Endothelial cell of umbilical vein (primary cell): ENCODE measurements at regions not wholly inside any gene's neighbourhood (a gene's known extent, or its start where the extent isn't known, plus 50 kb on each side); places are given as distances from the start of the nearest gene placed in this dataset.

Experiments used
- BruUV-seq: library from RNA; stranded (reverse); fragments of 400-500 nt; replicated peaks from 2 replicates; lab custom pipeline; 2021; lab: Mats Ljungman, UMichigan
- CTCF ChIA-PET: fragments of 300-600, 350-600 bp; sonication (Branson Sonifier 250); formaldehyde crosslinking; loops from one replicate; lab custom pipeline; 2021; ENCODE audit warnings: antibody characterized with exemption, inconsistent platforms; lab: Charles Lee
- POLR2A ChIA-PET: fragments of 300-600, 350-600 bp; sonication (Branson Sonifier 250); formaldehyde crosslinking; loops from one replicate; lab custom pipeline; 2021; ENCODE audit warnings: antibody characterized with exemption, inconsistent platforms; lab: Charles Lee
- DNase-seq: peaks from one replicate; pipeline ENCODE4 v3.0.0-alpha.2; 2011; ENCODE audit warnings: low read depth, low spot score
- FAIRE-seq: peaks from 2 replicates; lab custom pipeline; 2011; peaks lifted over from hg19 to GRCh38; lab: Jason Lieb, UNC
- H2AFZ ChIP-seq: 2 replicates; pipeline ENCODE4 v1.6.0; 2012; ENCODE audit warnings: low read depth, low read length, control low read depth, inconsistent platforms
- H3K27ac ChIP-seq: 2 replicates; pipeline ENCODE4 v1.5.1; 2011; ENCODE audit warnings: low read depth, mild to moderate bottlenecking, control low read depth, low read length, moderate library complexity; ENCODE audit not compliant: insufficient read depth
- H3K27me3 ChIP-seq, 2 experiments: 2 replicates each; pipeline versions ENCODE4 v1.6.0 to v1.6.1; 2011; ENCODE audit warnings: low read length in 2 of 2, mixed read lengths in 1 of 2; ENCODE audit not compliant: control insufficient read depth in 2 of 2, insufficient read depth in 2 of 2
- H3K36me3 ChIP-seq, 2 experiments: 2 replicates in 1 of 2; 3 replicates in 1 of 2; pipeline ENCODE4 v1.5.1; 2011; ENCODE audit warnings: low read length in 2 of 2, mild to moderate bottlenecking in 1 of 2, moderate library complexity in 1 of 2; ENCODE audit not compliant: control insufficient read depth in 2 of 2, insufficient read depth in 2 of 2; ENCODE audit errors: extremely low read depth in 1 of 2
- H3K4me1 ChIP-seq: 3 replicates; pipeline ENCODE4 v1.5.1; 2011; ENCODE audit warnings: mild to moderate bottlenecking, low read length; ENCODE audit not compliant: control insufficient read depth, insufficient read depth; ENCODE audit errors: extremely low read depth
- H3K4me2 ChIP-seq: 2 replicates; pipeline ENCODE4 v1.6.1; 2011; ENCODE audit warnings: low read length, control low read depth, mixed read lengths; ENCODE audit not compliant: insufficient read depth
- H3K4me3 ChIP-seq, 3 experiments: fragments of 200-600 bp in 1 of 3; sonication (generic), shearing (Covaris generic) in 1 of 3; replicated peaks in 1 of 3; 2 replicates each; pipeline ENCODE4 v1.5.1; 2011 to 2016; ENCODE audit warnings: control low read depth in 3 of 3, low read length in 3 of 3, mild to moderate bottlenecking in 2 of 3, inconsistent platforms in 1 of 3, low read depth in 1 of 3, moderate library complexity in 1 of 3; ENCODE audit not compliant: insufficient read depth in 1 of 3
- H3K79me2 ChIP-seq: 2 replicates; pipeline ENCODE4 v1.6.0; 2012; ENCODE audit warnings: low read length, inconsistent platforms; ENCODE audit not compliant: control insufficient read depth, insufficient read depth
- H3K9ac ChIP-seq: replicated peaks from 2 replicates; pipeline ENCODE3; 2011; ENCODE audit warnings: low read length, control low read depth; ENCODE audit not compliant: insufficient read depth; ENCODE audit errors: extremely low read depth
- H3K9me1 ChIP-seq: replicated peaks from 3 replicates; pipeline ENCODE4 v1.6.0; 2011; ENCODE audit warnings: mild to moderate bottlenecking, low read length; ENCODE audit not compliant: control insufficient read depth, insufficient read depth; ENCODE audit errors: extremely low read depth
- H3K9me3 ChIP-seq: replicated peaks from 2 replicates; pipeline ENCODE4 v1.5.1; 2012; ENCODE audit warnings: low read length, inconsistent platforms; ENCODE audit not compliant: control insufficient read depth, insufficient read depth
- H4K20me1 ChIP-seq: replicated peaks from 2 replicates; pipeline ENCODE3; 2011; ENCODE audit warnings: mild to moderate bottlenecking, low read length; ENCODE audit not compliant: control insufficient read depth, insufficient read depth; ENCODE audit errors: extremely low read depth
- EZH2 ChIP-seq: IDR thresholded peaks from 2 replicates; pipeline ENCODE4 v1.6.1; 2012; ENCODE audit warnings: borderline replicate concordance, low read depth, mild to moderate bottlenecking, moderate library complexity, low read length, inconsistent platforms; ENCODE audit not compliant: severe bottlenecking
- FOS ChIP-seq: IDR thresholded peaks from 2 replicates; pipeline ENCODE4 v1.6.1; 2011; ENCODE audit warnings: mild to moderate bottlenecking, low read length, moderate library complexity, borderline replicate concordance; ENCODE audit not compliant: insufficient read depth
- JUN ChIP-seq: IDR thresholded peaks from 2 replicates; pipeline ENCODE4 v1.6.1; 2011; ENCODE audit warnings: borderline replicate concordance, low read depth; ENCODE audit not compliant: insufficient read length, insufficient read depth
- MYC ChIP-seq: IDR thresholded peaks from one replicate; pipeline ENCODE4 v1.6.1; 2011; ENCODE audit warnings: mild to moderate bottlenecking, low read depth, low read length
- POLR2A ChIP-seq: IDR thresholded peaks from 2 replicates; pipeline ENCODE4 v1.6.1; 2012; ENCODE audit warnings: low read depth, mild to moderate bottlenecking, control low read depth, low read length
- POLR2AphosphoS5 ChIP-seq: IDR thresholded peaks from 2 replicates; pipeline ENCODE4 v1.6.1; 2012; ENCODE audit warnings: low read depth, mild to moderate bottlenecking, control low read depth, low read length, moderate library complexity; ENCODE audit not compliant: insufficient read depth
- dilution Hi-C: fragments of 300-500 bp; cut with MboI; formaldehyde crosslinking; loops from one replicate; pipeline ENCODE4 v1.15.0; 2019; ENCODE audit warnings: low sequenced_read_pairs; ENCODE audit not compliant: extremely low pct_ligation_motif_present
- intact Hi-C: fragments of 100-400 bp; cut with micrococcal nuclease; formaldehyde crosslinking; loops from one replicate; pipeline ENCODE4 v1.10.0; 2022
- TF ChIP-seq, protein P1 (sequence below), 2 donors: IDR thresholded peaks; 1 replicate in 1 of 2; 2 replicates in 1 of 2; pipeline ENCODE4 v1.5.1; 2011; ENCODE audit warnings: low read length in 2 of 2, mild to moderate bottlenecking in 2 of 2, moderate library complexity in 2 of 2, control low read depth in 1 of 2, inconsistent platforms in 1 of 2, low read depth in 1 of 2; ENCODE audit not compliant: insufficient read depth in 1 of 2; ENCODE audit errors: extremely low read depth in 1 of 2
- TF ChIP-seq, protein P2 (sequence below): IDR thresholded peaks from 2 replicates; pipeline ENCODE4 v1.6.1; 2011; ENCODE audit not compliant: insufficient read depth, insufficient read length

GRCh38 chr4:173990869-173991210 is 292.6 kb downstream of the FBXO8 start:
- CTCF ChIA-PET, result interaction anchor here (0.8 to 1.1 kb wide), 2 partner anchors 485 to 571 kb away, joined by 3 to 6 read pairs; no protein-coding TSS in a partner anchor
- H2AFZ ChIP-seq, result no peak overlapping the region
- no peak overlapping the region for H3K27ac ChIP-seq
- no peak for DNase-seq
- no peak for FAIRE-seq
- no peaks in the 10 kb centered on the region for H4K20me1 ChIP-seq
- H3K4me1 ChIP-seq, result no peaks in the 10 kb centered on the region
- H3K36me3 ChIP-seq, result no peaks in the 10 kb centered on the region
- TF ChIP-seq EZH2 (no peak), POLR2A (no peak), MYC (no peak), JUN (no peak), POLR2AphosphoS5 (no peak), FOS (no peak)
- TF ChIP-seq, protein P1, sequence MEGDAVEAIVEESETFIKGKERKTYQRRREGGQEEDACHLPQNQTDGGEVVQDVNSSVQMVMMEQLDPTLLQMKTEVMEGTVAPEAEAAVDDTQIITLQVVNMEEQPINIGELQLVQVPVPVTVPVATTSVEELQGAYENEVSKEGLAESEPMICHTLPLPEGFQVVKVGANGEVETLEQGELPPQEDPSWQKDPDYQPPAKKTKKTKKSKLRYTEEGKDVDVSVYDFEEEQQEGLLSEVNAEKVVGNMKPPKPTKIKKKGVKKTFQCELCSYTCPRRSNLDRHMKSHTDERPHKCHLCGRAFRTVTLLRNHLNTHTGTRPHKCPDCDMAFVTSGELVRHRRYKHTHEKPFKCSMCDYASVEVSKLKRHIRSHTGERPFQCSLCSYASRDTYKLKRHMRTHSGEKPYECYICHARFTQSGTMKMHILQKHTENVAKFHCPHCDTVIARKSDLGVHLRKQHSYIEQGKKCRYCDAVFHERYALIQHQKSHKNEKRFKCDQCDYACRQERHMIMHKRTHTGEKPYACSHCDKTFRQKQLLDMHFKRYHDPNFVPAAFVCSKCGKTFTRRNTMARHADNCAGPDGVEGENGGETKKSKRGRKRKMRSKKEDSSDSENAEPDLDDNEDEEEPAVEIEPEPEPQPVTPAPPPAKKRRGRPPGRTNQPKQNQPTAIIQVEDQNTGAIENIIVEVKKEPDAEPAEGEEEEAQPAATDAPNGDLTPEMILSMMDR (IDR thresholded peaks at IDR 0.05; ENCODE audit: extremely low read depth in 1 of 2, insufficient read depth in 1 of 2, low read depth in 1 of 2, low read length in 2 of 2), result no peak
- TF ChIP-seq, protein P2, sequence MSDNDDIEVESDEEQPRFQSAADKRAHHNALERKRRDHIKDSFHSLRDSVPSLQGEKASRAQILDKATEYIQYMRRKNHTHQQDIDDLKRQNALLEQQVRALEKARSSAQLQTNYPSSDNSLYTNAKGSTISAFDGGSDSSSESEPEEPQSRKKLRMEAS, result no peak
- no peaks in the 10 kb centered on the region for H3K27me3 ChIP-seq
- no peaks in the 10 kb centered on the region for H3K79me2 ChIP-seq
- H3K4me3 ChIP-seq, result no peak overlapping the region
- no TSS peak for BruUV-seq
- intact Hi-C loops, result loop anchor here (1.0 kb wide), 1 partner anchor 485 kb away; no protein-coding TSS in a partner anchor
- POLR2A ChIA-PET, result no interaction called here
- no peak overlapping the region for H3K4me2 ChIP-seq
- H3K9me1 ChIP-seq, result no peaks in the 10 kb centered on the region
- H3K9me3 ChIP-seq, result no peaks in the 10 kb centered on the region
- dilution Hi-C loops, result no loop called here
- no peak overlapping the region for H3K9ac ChIP-seq
